ENCODE measurements at regions not wholly inside any gene's neighbourhood (a gene's known extent, or its start where the extent isn't known, plus 50 kb on each side); places are given as distances from the start of the nearest gene placed in this dataset.

DNA sequence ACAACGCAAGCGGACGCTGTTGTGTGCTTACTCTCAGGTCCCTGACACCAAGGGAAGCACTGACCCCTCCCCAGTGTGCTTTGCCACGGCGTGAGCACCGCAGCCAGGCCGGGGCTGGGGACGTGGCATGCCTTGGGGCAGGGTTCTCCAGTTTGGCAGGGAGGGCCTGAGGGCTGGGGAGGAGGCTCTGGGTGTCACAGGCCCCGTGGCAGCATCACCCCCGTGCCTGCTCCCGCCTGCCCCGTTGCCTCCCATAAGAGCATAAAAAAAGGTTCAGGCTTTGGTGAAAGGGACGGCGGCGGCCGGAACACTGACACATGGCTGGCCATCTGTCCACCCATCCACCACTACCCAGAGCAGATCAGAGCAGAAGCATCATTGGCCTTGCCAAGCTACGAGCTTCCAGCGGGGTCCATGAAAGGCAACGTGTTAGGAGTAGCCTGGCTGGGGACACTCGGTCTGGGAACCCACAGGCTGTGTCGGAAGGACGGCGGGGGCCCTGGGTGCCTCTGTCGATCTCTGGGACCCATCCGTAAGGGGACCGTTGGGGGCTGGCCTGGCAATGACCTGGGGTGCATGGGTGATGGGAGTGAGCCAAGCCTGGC lies 183.0 kb downstream of the IGLL1 start:
- no peak overlapping the region for H3K27ac ChIP-seq (ENCODE audit: low read depth, low read length)
- no peaks in the 10 kb centered on the region for H3K9me2 ChIP-seq (ENCODE audit: insufficient read depth)
- H3K79me2 ChIP-seq (ENCODE audit: insufficient read depth, low read length) = no peaks in the 10 kb centered on the region
- H3K4me1 ChIP-seq (ENCODE audit: control insufficient read depth in 1 of 2, insufficient read depth in 2 of 2, low read length in 2 of 2) = peaks cover 8 to 12% of the 10 kb centered on the region in 2 experiments; a peak in 2 of 4 replicates
- RAD21 ChIA-PET (ENCODE audit: low non-redundant PET in 1 of 2, low total read pairs in 2 of 2, uncharacterized antibody in 2 of 2, unreplicated experiment in 2 of 2) = no interaction called here
- H3K4me3 ChIP-seq (replicated peaks in 1 of 2; ENCODE audit: low read depth in 1 of 2, low read length in 2 of 2) = no peak overlapping the region
- DNase-seq (ENCODE audit: low read depth, low spot score) = no peak
- H3K9me3 ChIP-seq (ENCODE audit: control insufficient read depth in 1 of 2, insufficient read depth in 1 of 2, low read depth in 1 of 2, low read length in 2 of 2) = no peaks in the 10 kb centered on the region
- no peak overlapping the region for H2AFZ ChIP-seq (ENCODE audit: low read depth, low read length, poor library complexity, severe bottlenecking)
- H3K36me3 ChIP-seq (ENCODE audit: control insufficient read depth in 1 of 2, insufficient read depth in 2 of 2, low read length in 2 of 2) = no peaks in the 10 kb centered on the region
- H3K27me3 ChIP-seq (ENCODE audit: insufficient read depth, low read length) = no peaks in the 10 kb centered on the region
- BruUV-seq (replicated peaks) = no TSS peak
- H3K9ac ChIP-seq (ENCODE audit: low read length) = no peak overlapping the region
- TF ChIP-seq EZH2phosphoT487 (IDR thresholded peaks at IDR 0.05; ENCODE audit: borderline replicate concordance) (no peak), SIN3A (IDR thresholded peaks at IDR 0.05; ENCODE audit: low read depth) (no peak), ZBTB33 (IDR thresholded peaks at IDR 0.05; ENCODE audit: extremely low read depth, insufficient replicate concordance, low read length) (no peak), POLR2A (IDR thresholded peaks at IDR 0.05; ENCODE audit: borderline replicate concordance, extremely low read depth, insufficient read depth, insufficient read length) (no peak), ELF1 (IDR thresholded peaks at IDR 0.05; ENCODE audit: borderline replicate concordance, low read depth) (no peak), ZNF274 (IDR thresholded peaks at IDR 0.05; ENCODE audit: low read depth, low read length) (no peak), SP1 (IDR thresholded peaks at IDR 0.05; ENCODE audit: low read depth) (no peak), EGR1 (IDR thresholded peaks at IDR 0.05; ENCODE audit: low read depth) (no peak), RAD21 (IDR thresholded peaks at IDR 0.05; ENCODE audit: low read depth) (no peak), SRF (IDR thresholded peaks at IDR 0.05; ENCODE audit: low read depth) (no peak), REST (IDR thresholded peaks at IDR 0.05; ENCODE audit: low read depth) (no peak), ZFX (IDR thresholded peaks at IDR 0.05) (no peak), JUND (IDR thresholded peaks at IDR 0.05) (no peak)
- TF ChIP-seq, protein P1, sequence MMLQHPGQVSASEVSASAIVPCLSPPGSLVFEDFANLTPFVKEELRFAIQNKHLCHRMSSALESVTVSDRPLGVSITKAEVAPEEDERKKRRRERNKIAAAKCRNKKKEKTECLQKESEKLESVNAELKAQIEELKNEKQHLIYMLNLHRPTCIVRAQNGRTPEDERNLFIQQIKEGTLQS (IDR thresholded peaks at IDR 0.05) = no peak
- no peak overlapping the region for H3K4me2 ChIP-seq (ENCODE audit: low read length)
- no peaks in the 10 kb centered on the region for H4K20me1 ChIP-seq (ENCODE audit: insufficient read depth)
- CTCF ChIA-PET = no interaction called here
- intact Hi-C loops (cut with micrococcal nuclease) = no loop called here
- POLR2A ChIA-PET = no interaction called here
- no peak for ATAC-seq
